CD4-positive, alpha-beta memory T cell (primary cell): ENCODE measurements at regions not wholly inside any gene's neighbourhood (a gene's known extent, or its start where the extent isn't known, plus 50 kb on each side); places are given as distances from the start of the nearest gene placed in this dataset.

Experiments
- CTCF ChIA-PET: fragments of 350-600 bp; sonication (Branson Sonifier 250); formaldehyde crosslinking; loops from one replicate; lab custom pipeline; 2021; ENCODE audit warnings: inconsistent platforms; ENCODE audit not compliant: partially characterized antibody; lab: Charles Lee
- POLR2A ChIA-PET: fragments of 350-600 bp; sonication (Branson Sonifier 250); formaldehyde crosslinking; loops from one replicate; lab custom pipeline; 2021; ENCODE audit not compliant: partially characterized antibody; lab: Charles Lee
- DNase-seq, 5 donors: peaks; one replicate each; pipeline versions ENCODE4 v3.0.0 to v3.0.0-alpha.2; 2020 to 2022; ENCODE audit warnings: mixed read lengths in 1 of 5
- H3K27ac ChIP-seq: one replicate; pipeline ENCODE4 v1.7.0; 2013; ENCODE audit warnings: low read depth, low read length
- H3K27me3 ChIP-seq: 2 replicates; pipeline ENCODE4 v1.7.0; 2013; ENCODE audit warnings: mild to moderate bottlenecking, low read length, moderate library complexity; ENCODE audit not compliant: insufficient read depth
- H3K36me3 ChIP-seq: 2 replicates; pipeline ENCODE4 v1.7.0; 2013; ENCODE audit warnings: mild to moderate bottlenecking, low read length, moderate library complexity; ENCODE audit not compliant: insufficient read depth
- H3K4me1 ChIP-seq: 2 replicates; pipeline ENCODE4 v1.7.0; 2013; ENCODE audit warnings: mild to moderate bottlenecking, low read length, moderate library complexity; ENCODE audit not compliant: insufficient read depth
- H3K4me3 ChIP-seq, 2 donors: one replicate each; pipeline ENCODE4 v1.7.0; 2013; ENCODE audit warnings: low read length in 2 of 2, mild to moderate bottlenecking in 1 of 2
- H3K9me3 ChIP-seq, 2 donors: one replicate each; pipeline ENCODE4 v1.7.0; 2013; ENCODE audit warnings: low read length in 2 of 2, control low read depth in 1 of 2; ENCODE audit not compliant: control insufficient read depth in 1 of 2
- H3K27ac Mint-ChIP-seq, 7 donors: one replicate each; pipeline ENCODE4 v1.8.0; 2020 to 2021; ENCODE audit warnings: mixed read lengths in 7 of 7, mild to moderate bottlenecking in 6 of 7, inconsistent platforms in 3 of 7, moderate library complexity in 3 of 7
- H3K27me3 Mint-ChIP-seq, 2 donors: one replicate each; pipeline ENCODE4 v1.8.0; 2020 to 2021; ENCODE audit warnings: mixed read lengths in 2 of 2
- H3K36me3 Mint-ChIP-seq, 2 donors: one replicate each; pipeline ENCODE4 v1.8.0; 2020 to 2021; ENCODE audit warnings: mixed read lengths in 2 of 2, inconsistent platforms in 1 of 2, mild to moderate bottlenecking in 1 of 2
- H3K4me1 Mint-ChIP-seq, 4 donors: one replicate each; pipeline ENCODE4 v1.8.0; 2020 to 2021; ENCODE audit warnings: mixed read lengths in 4 of 4, mild to moderate bottlenecking in 1 of 4
- H3K4me3 Mint-ChIP-seq, 8 donors: one replicate each; pipeline ENCODE4 v1.8.0; 2020 to 2021; ENCODE audit warnings: mixed read lengths in 8 of 8, mild to moderate bottlenecking in 7 of 8, moderate library complexity in 6 of 8, inconsistent platforms in 3 of 8
- H3K9me3 Mint-ChIP-seq, 8 donors: one replicate each; pipeline ENCODE4 v1.8.0; 2020 to 2021; ENCODE audit warnings: mixed read lengths in 8 of 8, mild to moderate bottlenecking in 5 of 8, inconsistent platforms in 3 of 8, moderate library complexity in 1 of 8
- intact Hi-C: fragments of 100-400 bp; cut with micrococcal nuclease; formaldehyde crosslinking; loops from one replicate; pipeline ENCODE4 v1.15.1; 2023

DNA sequence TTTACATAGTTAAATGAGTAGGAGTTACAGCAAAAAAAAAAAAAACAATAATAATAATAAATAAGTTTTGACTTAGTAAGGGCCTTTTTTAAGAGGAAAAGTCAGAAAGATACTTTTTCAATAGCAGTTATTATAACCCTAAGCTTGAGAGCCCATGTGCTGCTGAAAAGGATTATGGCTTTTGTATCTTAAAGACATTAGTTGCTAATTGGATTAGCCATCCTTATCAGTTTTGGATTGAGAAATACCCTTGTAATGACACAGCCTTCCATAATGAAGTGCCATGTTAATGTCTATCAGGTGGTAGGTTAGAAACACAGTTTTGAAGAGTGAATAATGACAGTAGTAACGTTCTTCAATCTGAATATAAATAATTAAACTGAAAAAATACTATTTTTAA, 554.0 kb downstream of the RIT2 start:
- intact Hi-C loops, result no loop called here
- ChIA-PET POLR2A (no interaction called here), CTCF (no interaction called here)
- Mint-ChIP-seq H3K27ac (no peak overlapping the region), H3K36me3 (no peaks in the 10 kb centered on the region), H3K9me3 (peaks cover 0 to 14% (median 6%) of the 10 kb centered on the region in 8 donors), H3K4me3 (no peak overlapping the region), H3K27me3 (no peaks in the 10 kb centered on the region), H3K4me1 (no peaks in the 10 kb centered on the region)
- H3K27me3 ChIP-seq, result no peaks in the 10 kb centered on the region
- H3K27ac ChIP-seq, result no peak overlapping the region
- H3K4me3 ChIP-seq, result no peak overlapping the region
- no peaks in the 10 kb centered on the region for H3K9me3 ChIP-seq
- H3K36me3 ChIP-seq, result no peaks in the 10 kb centered on the region
- no peak for DNase-seq
- no peaks in the 10 kb centered on the region for H3K4me1 ChIP-seq

- CTCF ChIA-PET, result no interaction called here
- H3K4me1 ChIP-seq, result no peaks in the 10 kb centered on the region
- no peak for DNase-seq
- Mint-ChIP-seq H3K36me3 (no peaks in the 10 kb centered on the region), H3K4me1 (no peaks in the 10 kb centered on the region), H3K4me3 (no peak overlapping the region), H3K27me3 (no peaks in the 10 kb centered on the region), H3K27ac (no peak overlapping the region), H3K9me3 (peaks cover 0 to 9% (median 2%) of the 10 kb centered on the region in 8 donors)
- POLR2A ChIA-PET, result no interaction called here
- no peaks in the 10 kb centered on the region for H3K36me3 ChIP-seq
- intact Hi-C loops, result no loop called here
- no peak overlapping the region for H3K27ac ChIP-seq
- H3K9me3 ChIP-seq, result no peaks in the 10 kb centered on the region
- H3K27me3 ChIP-seq, result no peaks in the 10 kb centered on the region
- no peak overlapping the region for H3K4me3 ChIP-seq
These were observed 551.5 kb downstream of the RIT2 start for GRCh38 chr18:42563995-42564394.

DNA sequence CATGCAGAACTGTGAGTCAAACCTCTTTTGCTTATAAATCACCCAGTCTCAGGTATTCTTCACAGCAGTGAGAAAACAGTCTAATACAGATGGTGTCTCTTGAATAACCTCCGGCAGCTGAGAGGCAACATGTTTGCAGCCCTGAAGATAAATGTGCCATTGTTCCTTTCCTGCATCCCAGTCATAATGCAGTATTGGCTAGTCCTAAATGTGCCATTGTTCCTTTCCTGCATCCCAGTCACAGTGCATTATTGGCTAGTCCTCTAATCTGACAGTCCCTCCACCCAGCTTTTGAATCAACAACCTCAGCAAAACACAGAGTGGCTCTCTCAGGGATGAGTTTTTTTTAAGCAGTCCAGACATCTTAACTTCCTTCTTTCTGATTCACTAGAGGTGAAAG, 550.7 kb downstream of the RIT2 start:
- Mint-ChIP-seq H3K27me3 (no peaks in the 10 kb centered on the region), H3K27ac (no peak overlapping the region), H3K4me1 (no peaks in the 10 kb centered on the region), H3K9me3 (peaks cover 0 to 9% (median 2%) of the 10 kb centered on the region in 8 donors), H3K4me3 (no peak overlapping the region), H3K36me3 (no peaks in the 10 kb centered on the region)
- Histone ChIP-seq H3K9me3 (no peaks in the 10 kb centered on the region), H3K36me3 (no peaks in the 10 kb centered on the region), H3K4me1 (no peaks in the 10 kb centered on the region), H3K27ac (no peak overlapping the region), H3K4me3 (no peak overlapping the region), H3K27me3 (no peaks in the 10 kb centered on the region)
- POLR2A ChIA-PET, result no interaction called here
- CTCF ChIA-PET, result no interaction called here
- DNase-seq, result no peak
- intact Hi-C loops, result no loop called here

DNA sequence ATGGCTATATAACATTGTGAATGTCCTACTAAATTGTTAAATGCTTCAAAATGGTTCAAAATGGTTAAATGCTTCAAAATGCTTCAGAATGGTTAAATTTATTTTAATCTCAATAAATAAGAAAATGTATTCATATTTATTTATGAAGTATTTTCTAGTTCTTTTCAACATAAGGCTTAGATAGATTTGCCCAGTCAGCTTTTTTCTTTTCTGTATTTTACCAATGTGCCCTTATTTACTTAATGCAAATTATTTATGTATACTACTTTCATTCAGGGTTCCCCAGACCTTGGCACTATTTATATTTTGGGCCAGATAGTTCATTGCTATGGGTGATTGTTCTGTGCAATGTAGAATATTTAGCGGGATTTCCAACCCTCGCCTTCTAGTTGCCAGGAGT, 546.7 kb downstream of the RIT2 start:
- CTCF ChIA-PET, result no interaction called here
- intact Hi-C loops, result no loop called here
- Histone ChIP-seq H3K9me3 (no peaks in the 10 kb centered on the region), H3K27me3 (no peaks in the 10 kb centered on the region), H3K27ac (no peak overlapping the region), H3K4me3 (no peak overlapping the region), H3K36me3 (no peaks in the 10 kb centered on the region), H3K4me1 (no peaks in the 10 kb centered on the region)
- Mint-ChIP-seq H3K9me3 (peaks cover 0 to 11% (median 4%) of the 10 kb centered on the region in 8 donors), H3K36me3 (no peaks in the 10 kb centered on the region), H3K27me3 (no peaks in the 10 kb centered on the region), H3K4me1 (no peaks in the 10 kb centered on the region), H3K4me3 (no peak overlapping the region), H3K27ac (no peak overlapping the region)
- POLR2A ChIA-PET, result no interaction called here
- no peak for DNase-seq

DNA sequence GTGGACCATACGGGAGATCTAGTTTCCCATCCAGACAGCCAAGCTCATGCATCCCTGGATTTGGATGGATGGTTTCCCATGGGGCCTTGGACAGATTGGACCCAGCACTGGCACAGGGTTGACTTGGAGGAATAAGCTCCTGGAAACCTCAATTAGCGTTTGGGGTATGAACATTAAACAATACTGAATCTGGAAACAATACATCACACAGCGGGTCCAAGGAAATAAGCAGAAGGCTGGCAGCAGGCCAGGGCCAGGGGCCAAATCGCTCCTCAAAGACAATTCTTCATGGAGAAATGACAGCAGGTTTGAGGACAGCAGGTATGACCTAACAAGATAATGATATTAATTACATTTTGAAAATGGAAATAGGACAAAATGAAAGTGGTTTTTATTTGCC, 540.6 kb downstream of the RIT2 start:
- no peaks in the 10 kb centered on the region for H3K36me3 ChIP-seq
- H3K36me3 Mint-ChIP-seq, result no peaks in the 10 kb centered on the region
- no peaks in the 10 kb centered on the region for H3K4me1 ChIP-seq
- intact Hi-C loops, result no loop called here
- H3K27ac ChIP-seq, result no peak overlapping the region
- H3K4me1 Mint-ChIP-seq, result no peaks in the 10 kb centered on the region
- POLR2A ChIA-PET, result no interaction called here
- DNase-seq, result no peak
- H3K27me3 Mint-ChIP-seq, result no peaks in the 10 kb centered on the region
- no peak overlapping the region for H3K4me3 ChIP-seq
- H3K27ac Mint-ChIP-seq, result no peak overlapping the region
- H3K9me3 ChIP-seq, result no peaks in the 10 kb centered on the region
- CTCF ChIA-PET, result no interaction called here
- H3K9me3 Mint-ChIP-seq, result peaks cover 0 to 12% (median 4%) of the 10 kb centered on the region in 8 donors
- H3K4me3 Mint-ChIP-seq, result no peak overlapping the region
- H3K27me3 ChIP-seq, result no peaks in the 10 kb centered on the region

- Histone ChIP-seq H3K4me1 (no peaks in the 10 kb centered on the region), H3K9me3 (no peaks in the 10 kb centered on the region), H3K36me3 (no peaks in the 10 kb centered on the region), H3K4me3 (no peak overlapping the region), H3K27me3 (no peaks in the 10 kb centered on the region), H3K27ac (no peak overlapping the region)
- Mint-ChIP-seq H3K9me3 (peaks cover 0 to 12% (median 5%) of the 10 kb centered on the region in 8 donors), H3K36me3 (no peaks in the 10 kb centered on the region), H3K4me3 (no peak overlapping the region), H3K27ac (no peak overlapping the region), H3K4me1 (no peaks in the 10 kb centered on the region), H3K27me3 (no peaks in the 10 kb centered on the region)
- no peak for DNase-seq
- ChIA-PET CTCF (no interaction called here), POLR2A (no interaction called here)
- intact Hi-C loops, result no loop called here
These were observed 539.4 kb downstream of the RIT2 start for GRCh38 chr18:42576124-42576523.

GRCh38 chr18:42578792-42579191, 536.7 kb downstream of the RIT2 start:
- no peaks in the 10 kb centered on the region for H3K27me3 Mint-ChIP-seq
- no peaks in the 10 kb centered on the region for H3K4me1 Mint-ChIP-seq
- POLR2A ChIA-PET, result no interaction called here
- no peaks in the 10 kb centered on the region for H3K27me3 ChIP-seq
- H3K4me3 ChIP-seq, result no peak overlapping the region
- CTCF ChIA-PET, result no interaction called here
- no peaks in the 10 kb centered on the region for H3K36me3 ChIP-seq
- H3K4me1 ChIP-seq, result no peaks in the 10 kb centered on the region
- H3K9me3 Mint-ChIP-seq, result peaks cover 0 to 12% (median 6%) of the 10 kb centered on the region in 8 donors
- H3K27ac ChIP-seq, result no peak overlapping the region
- no peak overlapping the region for H3K27ac Mint-ChIP-seq
- H3K4me3 Mint-ChIP-seq, result no peak overlapping the region
- no peaks in the 10 kb centered on the region for H3K9me3 ChIP-seq
- no peaks in the 10 kb centered on the region for H3K36me3 Mint-ChIP-seq
- intact Hi-C loops, result no loop called here
- DNase-seq, result no peak

DNA sequence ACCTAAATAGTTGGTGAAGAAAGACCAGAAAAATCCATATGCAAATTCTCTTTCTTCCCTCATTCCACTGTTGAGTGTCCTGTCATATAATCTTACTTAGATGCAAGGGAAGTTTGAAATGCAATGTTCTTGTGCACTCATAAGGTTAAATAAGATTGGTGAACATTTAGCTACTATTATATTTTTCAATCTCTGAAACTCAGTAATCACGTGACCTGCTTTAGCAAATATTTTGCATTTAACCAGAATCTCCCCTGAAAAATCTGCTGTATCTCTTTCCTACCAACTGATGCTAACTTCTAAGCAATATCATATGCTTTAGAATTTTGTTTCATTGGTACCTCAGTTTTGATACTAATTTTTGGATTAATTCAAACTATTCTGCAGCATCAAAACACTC, 533.2 kb downstream of the RIT2 start:
- no peaks in the 10 kb centered on the region for H3K4me1 Mint-ChIP-seq

More for the DNA sequence above, 533.2 kb downstream of the RIT2 start:
- intact Hi-C loops, result no loop called here
- Mint-ChIP-seq H3K4me3 (no peak overlapping the region), H3K36me3 (no peaks in the 10 kb centered on the region), H3K9me3 (peaks cover 0 to 15% (median 3%) of the 10 kb centered on the region in 8 donors), H3K27ac (no peak overlapping the region), H3K27me3 (no peaks in the 10 kb centered on the region)
- Histone ChIP-seq H3K9me3 (no peaks in the 10 kb centered on the region), H3K36me3 (no peaks in the 10 kb centered on the region), H3K4me1 (no peaks in the 10 kb centered on the region), H3K27me3 (no peaks in the 10 kb centered on the region), H3K4me3 (no peak overlapping the region), H3K27ac (no peak overlapping the region)
- POLR2A ChIA-PET, result no interaction called here
- CTCF ChIA-PET, result no interaction called here
- DNase-seq, result no peak
